MM.1S (cell line): ENCODE measurements at regions not wholly inside any gene's neighbourhood (a gene's known extent, or its start where the extent isn't known, plus 50 kb on each side); places are given as distances from the start of the nearest gene placed in this dataset.

Experiments used
- DNase-seq: peaks from one replicate; pipeline ENCODE4 v3.0.0-alpha.2; 2015
- H2AFZ ChIP-seq: fragments of 300-600 bp; sonication (generic); 2 replicates; pipeline ENCODE4 v1.6.0; 2016; ENCODE audit warnings: antibody characterized with exemption, low read length
- H3F3A ChIP-seq: fragments of 300-600 bp; sonication (generic); 2 replicates; pipeline ENCODE4 v1.6.1; 2016; ENCODE audit warnings: mild to moderate bottlenecking, antibody characterized with exemption, low read length, moderate library complexity, mixed read lengths; ENCODE audit not compliant: insufficient read depth
- H3K27ac ChIP-seq: fragments of 300-600 bp; sonication (generic); 2 replicates; pipeline ENCODE4 v1.5.1; 2016; ENCODE audit warnings: mild to moderate bottlenecking, low read length
- H3K27me3 ChIP-seq: fragments of 300-600 bp; sonication (generic); replicated peaks from 2 replicates; pipeline ENCODE4 v1.6.0; 2016; ENCODE audit warnings: low read length; ENCODE audit not compliant: insufficient read depth
- H3K36me3 ChIP-seq: fragments of 300-600 bp; sonication (generic); replicated peaks from 2 replicates; pipeline ENCODE4 v1.6.1; 2016; ENCODE audit warnings: mild to moderate bottlenecking, low read length, mixed read lengths; ENCODE audit not compliant: insufficient read depth
- H3K4me1 ChIP-seq: fragments of 300-600 bp; sonication (generic); 2 replicates; pipeline ENCODE4 v1.6.1; 2016; ENCODE audit warnings: low read length, mixed read lengths
- H3K4me2 ChIP-seq: fragments of 300-600 bp; sonication (generic); 2 replicates; pipeline ENCODE4 v1.6.0; 2016; ENCODE audit warnings: low read depth, low read length
- H3K4me3 ChIP-seq: fragments of 300-600 bp; sonication (generic); 2 replicates; pipeline ENCODE4 v1.5.1; 2016; ENCODE audit warnings: low read length, mixed read lengths
- H3K79me2 ChIP-seq: fragments of 300-600 bp; sonication (generic); 2 replicates; pipeline ENCODE4 v1.6.1; 2016; ENCODE audit warnings: mixed run types, low read length, mixed read lengths
- H3K9ac ChIP-seq: fragments of 300-600 bp; sonication (generic); 2 replicates; pipeline ENCODE4 v1.6.1; 2016; ENCODE audit warnings: low read length, mixed read lengths
- H3K9me2 ChIP-seq: fragments of 300-600 bp; sonication (generic); replicated peaks from 2 replicates; pipeline ENCODE4 v1.6.1; 2016; ENCODE audit warnings: mild to moderate bottlenecking, low read length, mixed read lengths; ENCODE audit not compliant: insufficient read depth
- H3K9me3 ChIP-seq: fragments of 300-600 bp; sonication (generic); replicated peaks from 2 replicates; pipeline ENCODE4 v1.6.1; 2016; ENCODE audit warnings: mild to moderate bottlenecking, low read length, mixed read lengths; ENCODE audit not compliant: insufficient read depth
- H4K20me1 ChIP-seq: fragments of 300-600 bp; sonication (generic); 2 replicates; pipeline ENCODE4 v1.6.1; 2016; ENCODE audit warnings: mild to moderate bottlenecking, low read length, moderate library complexity, mixed read lengths; ENCODE audit not compliant: insufficient read depth
- CTCF ChIP-seq: fragments of 300-600 bp; sonication (generic); IDR thresholded peaks from 2 replicates; pipeline ENCODE4 v1.5.1; 2016; ENCODE audit warnings: antibody characterized with exemption, low read length, mixed read lengths
- EZH2 ChIP-seq: fragments of 300-600 bp; sonication (generic); optimal IDR thresholded peaks from 2 replicates; pipeline ENCODE3; 2017; ENCODE audit warnings: low read depth, mild to moderate bottlenecking, antibody characterized with exemption, low read length, mixed read lengths
- EZH2phosphoT487 ChIP-seq: fragments of 300-600 bp; sonication (generic); IDR thresholded peaks from 2 replicates; pipeline ENCODE4 v1.6.1; 2018; ENCODE audit warnings: antibody characterized with exemption, low read length

- Histone ChIP-seq H3K27ac (no peak overlapping the region), H2AFZ (no peak overlapping the region), H3K4me3 (no peak overlapping the region), H4K20me1 (no peaks in the 10 kb centered on the region), H3K9me2 (no peaks in the 10 kb centered on the region), H3K4me1 (no peaks in the 10 kb centered on the region), H3K36me3 (no peaks in the 10 kb centered on the region), H3K9me3 (no peaks in the 10 kb centered on the region), H3K27me3 (no peaks in the 10 kb centered on the region), H3K4me2 (no peak overlapping the region), H3K79me2 (no peaks in the 10 kb centered on the region), H3F3A (no peaks in the 10 kb centered on the region), H3K9ac (no peak overlapping the region)
- TF ChIP-seq EZH2 (no peak), EZH2phosphoT487 (no peak), CTCF (no peak)
- no peak for DNase-seq
Measured at GRCh38 chr11:134682577-134682976, 270.5 kb upstream of the B3GAT1 start.

- no peak overlapping the region for H3K4me3 ChIP-seq
- TF ChIP-seq EZH2 (no peak), CTCF (no peak), EZH2phosphoT487 (no peak)
- no peak overlapping the region for H3K27ac ChIP-seq
- H4K20me1 ChIP-seq: no peaks in the 10 kb centered on the region
- DNase-seq: no peak
- no peaks in the 10 kb centered on the region for H3K9me3 ChIP-seq
- no peak overlapping the region for H3K9ac ChIP-seq
- H3K79me2 ChIP-seq: no peaks in the 10 kb centered on the region
- no peak overlapping the region for H2AFZ ChIP-seq
- H3K4me2 ChIP-seq: no peak overlapping the region
- no peaks in the 10 kb centered on the region for H3F3A ChIP-seq
- no peaks in the 10 kb centered on the region for H3K36me3 ChIP-seq
- H3K9me2 ChIP-seq: no peaks in the 10 kb centered on the region
- H3K27me3 ChIP-seq: no peaks in the 10 kb centered on the region
- no peaks in the 10 kb centered on the region for H3K4me1 ChIP-seq
Measured at GRCh38 chr11:134679592-134679991, 267.6 kb upstream of the B3GAT1 start.

GRCh38 chr11:134678744-134679143 lies 266.7 kb upstream of the B3GAT1 start:
- Histone ChIP-seq H3K36me3 (no peaks in the 10 kb centered on the region), H3K79me2 (no peaks in the 10 kb centered on the region), H3K9ac (no peak overlapping the region), H3K9me2 (no peaks in the 10 kb centered on the region), H3K4me1 (no peaks in the 10 kb centered on the region), H3K9me3 (no peaks in the 10 kb centered on the region), H3F3A (no peaks in the 10 kb centered on the region), H4K20me1 (no peaks in the 10 kb centered on the region), H3K27ac (no peak overlapping the region), H2AFZ (no peak overlapping the region), H3K27me3 (no peaks in the 10 kb centered on the region), H3K4me3 (no peak overlapping the region), H3K4me2 (no peak overlapping the region)
- no peak for TF ChIP-seq EZH2
- no peak for TF ChIP-seq EZH2phosphoT487
- no peak for TF ChIP-seq CTCF
- no peak for DNase-seq
